ENCODE measurements at regions not wholly inside any gene's neighbourhood (a gene's known extent, or its start where the extent isn't known, plus 50 kb on each side); places are given as distances from the start of the nearest gene placed in this dataset.

DNA sequence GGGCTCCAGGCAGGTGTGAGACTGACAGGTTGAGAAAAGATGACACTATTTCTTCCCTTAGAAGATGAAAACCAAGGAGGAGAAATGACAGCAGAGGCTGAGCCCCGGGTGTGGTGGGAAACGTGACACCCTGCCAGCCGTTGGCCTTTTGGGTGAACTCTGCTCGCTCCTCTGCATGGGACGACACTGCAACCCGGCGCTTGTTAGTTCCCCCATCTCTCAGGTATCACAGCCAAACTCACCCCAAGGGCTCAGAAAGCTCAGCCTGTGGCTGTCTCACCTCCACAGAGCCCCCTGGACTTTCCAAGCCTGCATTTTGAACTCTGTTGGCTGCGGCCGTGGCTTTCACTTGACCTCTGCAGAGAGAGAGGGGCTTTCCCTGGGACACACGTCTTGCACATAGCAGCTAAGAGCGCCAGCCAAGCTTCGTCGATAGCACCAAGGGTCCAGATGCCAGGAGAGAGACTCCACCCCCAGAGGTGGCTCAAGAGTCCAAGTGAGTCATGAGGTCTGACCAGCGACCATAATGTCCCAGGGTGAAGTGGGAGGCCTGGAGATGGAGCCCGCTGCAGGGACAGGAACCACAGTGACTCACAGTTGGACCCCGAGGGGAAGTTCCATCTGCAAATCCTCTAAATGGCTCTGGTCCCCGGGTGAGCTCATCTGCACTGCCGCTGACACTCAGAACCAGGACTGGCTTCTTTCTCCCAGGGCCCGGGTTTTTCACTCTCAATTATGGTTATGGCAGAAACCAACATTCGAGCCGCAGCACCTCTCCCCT, 301.9 kb downstream of the SOX9 start:
- Histone ChIP-seq H2AFZ (no peak overlapping the region), H3F3A (replicated peaks; ENCODE audit: low read depth) (no peaks in the 10 kb centered on the region), H3K27ac (ENCODE audit: low read depth) (no peak overlapping the region), H4K20me1 (replicated peaks; ENCODE audit: insufficient read depth) (no peaks in the 10 kb centered on the region), H3K9me2 (ENCODE audit: insufficient read depth) (no peaks in the 10 kb centered on the region), H3K36me3 (ENCODE audit: insufficient read depth) (no peaks in the 10 kb centered on the region), H3K79me2 (replicated peaks; ENCODE audit: insufficient read depth) (no peaks in the 10 kb centered on the region), H3K4me1 (ENCODE audit: insufficient read depth) (no peaks in the 10 kb centered on the region), H3K27me3 (ENCODE audit: insufficient read depth) (no peaks in the 10 kb centered on the region), H3K4me2 (no peak overlapping the region), H3K4me3 (no peak overlapping the region)
- Mint-ChIP-seq H3K9me3 (peaks cover 13% of the 10 kb centered on the region), H3K27ac (no peak overlapping the region), H3K4me1 (peaks cover 8% of the 10 kb centered on the region), H3K4me3 (no peak overlapping the region), H3K27me3 (ENCODE audit: insufficient read depth, low read depth, poor library complexity) (peaks cover 2% of the 10 kb centered on the region), H3K36me3 (ENCODE audit: low read depth) (peaks cover 10% of the 10 kb centered on the region)
- ATAC-seq (peak; percentile 36; the same call in 2 of the 3 replicates), DNase-seq (ENCODE audit: low spot score) (no peak)
- TF ChIP-seq JUNB (IDR thresholded peaks at IDR 0.05; ENCODE audit: unreplicated experiment) = no peak
- TF ChIP-seq POLR2AphosphoS5 (IDR thresholded peaks at IDR 0.05; ENCODE audit: low read depth) = no peak

DNA sequence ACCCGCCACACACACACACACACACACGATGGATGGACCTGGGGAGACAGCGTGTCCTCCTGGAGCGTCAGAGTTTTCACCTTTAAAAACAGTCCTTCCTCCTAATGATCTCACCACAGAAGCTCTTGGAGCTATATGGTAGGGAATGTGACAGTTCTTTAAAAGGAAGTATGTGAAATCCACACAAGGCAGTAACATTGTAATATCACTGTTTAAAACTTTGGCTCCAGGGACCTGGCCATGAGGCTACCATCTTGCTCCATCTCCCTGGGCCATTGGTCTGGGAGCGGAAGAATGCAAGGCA, 302.4 kb downstream of the SOX9 start:
- Mint-ChIP-seq H3K27me3 (ENCODE audit: insufficient read depth, low read depth, poor library complexity) (peaks cover 2% of the 10 kb centered on the region), H3K4me3 (no peak overlapping the region), H3K9me3 (peaks cover 9% of the 10 kb centered on the region), H3K4me1 (peaks cover 8% of the 10 kb centered on the region), H3K36me3 (ENCODE audit: low read depth) (peaks cover 7% of the 10 kb centered on the region), H3K27ac (no peak overlapping the region)
- no peak overlapping the region for H3K4me3 ChIP-seq
- H2AFZ ChIP-seq = no peak overlapping the region
- DNase-seq (ENCODE audit: low spot score) (no peak), ATAC-seq (no peak)
- H3K79me2 ChIP-seq (replicated peaks; ENCODE audit: insufficient read depth) = no peaks in the 10 kb centered on the region
- H3K36me3 ChIP-seq (ENCODE audit: insufficient read depth) = no peaks in the 10 kb centered on the region
- H3K4me1 ChIP-seq (ENCODE audit: insufficient read depth) = no peaks in the 10 kb centered on the region
- no peaks in the 10 kb centered on the region for H3K27me3 ChIP-seq (ENCODE audit: insufficient read depth)
- H3K27ac ChIP-seq (ENCODE audit: low read depth) = no peak overlapping the region
- no peak overlapping the region for H3K4me2 ChIP-seq
- no peaks in the 10 kb centered on the region for H4K20me1 ChIP-seq (replicated peaks; ENCODE audit: insufficient read depth)
- no peaks in the 10 kb centered on the region for H3K9me2 ChIP-seq (ENCODE audit: insufficient read depth)
- no peaks in the 10 kb centered on the region for H3F3A ChIP-seq (replicated peaks; ENCODE audit: low read depth)
- TF ChIP-seq NANOG (IDR thresholded peaks at IDR 0.05; ENCODE audit: borderline replicate concordance) = no peak
- TF ChIP-seq, protein P1, sequence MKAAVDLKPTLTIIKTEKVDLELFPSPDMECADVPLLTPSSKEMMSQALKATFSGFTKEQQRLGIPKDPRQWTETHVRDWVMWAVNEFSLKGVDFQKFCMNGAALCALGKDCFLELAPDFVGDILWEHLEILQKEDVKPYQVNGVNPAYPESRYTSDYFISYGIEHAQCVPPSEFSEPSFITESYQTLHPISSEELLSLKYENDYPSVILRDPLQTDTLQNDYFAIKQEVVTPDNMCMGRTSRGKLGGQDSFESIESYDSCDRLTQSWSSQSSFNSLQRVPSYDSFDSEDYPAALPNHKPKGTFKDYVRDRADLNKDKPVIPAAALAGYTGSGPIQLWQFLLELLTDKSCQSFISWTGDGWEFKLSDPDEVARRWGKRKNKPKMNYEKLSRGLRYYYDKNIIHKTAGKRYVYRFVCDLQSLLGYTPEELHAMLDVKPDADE (IDR thresholded peaks at IDR 0.05) = no peak
- no peak for TF ChIP-seq EZH2 (IDR thresholded peaks at IDR 0.05; ENCODE audit: low read depth, unreplicated experiment)
- TF ChIP-seq EZH2phosphoT487 (IDR thresholded peaks at IDR 0.05; ENCODE audit: unreplicated experiment) = no peak
- TF ChIP-seq STAT1 (IDR thresholded peaks at IDR 0.05; ENCODE audit: unreplicated experiment) = no peak
- TF ChIP-seq, protein P2, sequence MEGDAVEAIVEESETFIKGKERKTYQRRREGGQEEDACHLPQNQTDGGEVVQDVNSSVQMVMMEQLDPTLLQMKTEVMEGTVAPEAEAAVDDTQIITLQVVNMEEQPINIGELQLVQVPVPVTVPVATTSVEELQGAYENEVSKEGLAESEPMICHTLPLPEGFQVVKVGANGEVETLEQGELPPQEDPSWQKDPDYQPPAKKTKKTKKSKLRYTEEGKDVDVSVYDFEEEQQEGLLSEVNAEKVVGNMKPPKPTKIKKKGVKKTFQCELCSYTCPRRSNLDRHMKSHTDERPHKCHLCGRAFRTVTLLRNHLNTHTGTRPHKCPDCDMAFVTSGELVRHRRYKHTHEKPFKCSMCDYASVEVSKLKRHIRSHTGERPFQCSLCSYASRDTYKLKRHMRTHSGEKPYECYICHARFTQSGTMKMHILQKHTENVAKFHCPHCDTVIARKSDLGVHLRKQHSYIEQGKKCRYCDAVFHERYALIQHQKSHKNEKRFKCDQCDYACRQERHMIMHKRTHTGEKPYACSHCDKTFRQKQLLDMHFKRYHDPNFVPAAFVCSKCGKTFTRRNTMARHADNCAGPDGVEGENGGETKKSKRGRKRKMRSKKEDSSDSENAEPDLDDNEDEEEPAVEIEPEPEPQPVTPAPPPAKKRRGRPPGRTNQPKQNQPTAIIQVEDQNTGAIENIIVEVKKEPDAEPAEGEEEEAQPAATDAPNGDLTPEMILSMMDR (conservative IDR thresholded peaks at IDR 0.05; ENCODE audit: low read depth in 2 of 2) = no peak
- TF ChIP-seq JUNB (IDR thresholded peaks at IDR 0.05; ENCODE audit: unreplicated experiment) = no peak
- TF ChIP-seq, protein P3, sequence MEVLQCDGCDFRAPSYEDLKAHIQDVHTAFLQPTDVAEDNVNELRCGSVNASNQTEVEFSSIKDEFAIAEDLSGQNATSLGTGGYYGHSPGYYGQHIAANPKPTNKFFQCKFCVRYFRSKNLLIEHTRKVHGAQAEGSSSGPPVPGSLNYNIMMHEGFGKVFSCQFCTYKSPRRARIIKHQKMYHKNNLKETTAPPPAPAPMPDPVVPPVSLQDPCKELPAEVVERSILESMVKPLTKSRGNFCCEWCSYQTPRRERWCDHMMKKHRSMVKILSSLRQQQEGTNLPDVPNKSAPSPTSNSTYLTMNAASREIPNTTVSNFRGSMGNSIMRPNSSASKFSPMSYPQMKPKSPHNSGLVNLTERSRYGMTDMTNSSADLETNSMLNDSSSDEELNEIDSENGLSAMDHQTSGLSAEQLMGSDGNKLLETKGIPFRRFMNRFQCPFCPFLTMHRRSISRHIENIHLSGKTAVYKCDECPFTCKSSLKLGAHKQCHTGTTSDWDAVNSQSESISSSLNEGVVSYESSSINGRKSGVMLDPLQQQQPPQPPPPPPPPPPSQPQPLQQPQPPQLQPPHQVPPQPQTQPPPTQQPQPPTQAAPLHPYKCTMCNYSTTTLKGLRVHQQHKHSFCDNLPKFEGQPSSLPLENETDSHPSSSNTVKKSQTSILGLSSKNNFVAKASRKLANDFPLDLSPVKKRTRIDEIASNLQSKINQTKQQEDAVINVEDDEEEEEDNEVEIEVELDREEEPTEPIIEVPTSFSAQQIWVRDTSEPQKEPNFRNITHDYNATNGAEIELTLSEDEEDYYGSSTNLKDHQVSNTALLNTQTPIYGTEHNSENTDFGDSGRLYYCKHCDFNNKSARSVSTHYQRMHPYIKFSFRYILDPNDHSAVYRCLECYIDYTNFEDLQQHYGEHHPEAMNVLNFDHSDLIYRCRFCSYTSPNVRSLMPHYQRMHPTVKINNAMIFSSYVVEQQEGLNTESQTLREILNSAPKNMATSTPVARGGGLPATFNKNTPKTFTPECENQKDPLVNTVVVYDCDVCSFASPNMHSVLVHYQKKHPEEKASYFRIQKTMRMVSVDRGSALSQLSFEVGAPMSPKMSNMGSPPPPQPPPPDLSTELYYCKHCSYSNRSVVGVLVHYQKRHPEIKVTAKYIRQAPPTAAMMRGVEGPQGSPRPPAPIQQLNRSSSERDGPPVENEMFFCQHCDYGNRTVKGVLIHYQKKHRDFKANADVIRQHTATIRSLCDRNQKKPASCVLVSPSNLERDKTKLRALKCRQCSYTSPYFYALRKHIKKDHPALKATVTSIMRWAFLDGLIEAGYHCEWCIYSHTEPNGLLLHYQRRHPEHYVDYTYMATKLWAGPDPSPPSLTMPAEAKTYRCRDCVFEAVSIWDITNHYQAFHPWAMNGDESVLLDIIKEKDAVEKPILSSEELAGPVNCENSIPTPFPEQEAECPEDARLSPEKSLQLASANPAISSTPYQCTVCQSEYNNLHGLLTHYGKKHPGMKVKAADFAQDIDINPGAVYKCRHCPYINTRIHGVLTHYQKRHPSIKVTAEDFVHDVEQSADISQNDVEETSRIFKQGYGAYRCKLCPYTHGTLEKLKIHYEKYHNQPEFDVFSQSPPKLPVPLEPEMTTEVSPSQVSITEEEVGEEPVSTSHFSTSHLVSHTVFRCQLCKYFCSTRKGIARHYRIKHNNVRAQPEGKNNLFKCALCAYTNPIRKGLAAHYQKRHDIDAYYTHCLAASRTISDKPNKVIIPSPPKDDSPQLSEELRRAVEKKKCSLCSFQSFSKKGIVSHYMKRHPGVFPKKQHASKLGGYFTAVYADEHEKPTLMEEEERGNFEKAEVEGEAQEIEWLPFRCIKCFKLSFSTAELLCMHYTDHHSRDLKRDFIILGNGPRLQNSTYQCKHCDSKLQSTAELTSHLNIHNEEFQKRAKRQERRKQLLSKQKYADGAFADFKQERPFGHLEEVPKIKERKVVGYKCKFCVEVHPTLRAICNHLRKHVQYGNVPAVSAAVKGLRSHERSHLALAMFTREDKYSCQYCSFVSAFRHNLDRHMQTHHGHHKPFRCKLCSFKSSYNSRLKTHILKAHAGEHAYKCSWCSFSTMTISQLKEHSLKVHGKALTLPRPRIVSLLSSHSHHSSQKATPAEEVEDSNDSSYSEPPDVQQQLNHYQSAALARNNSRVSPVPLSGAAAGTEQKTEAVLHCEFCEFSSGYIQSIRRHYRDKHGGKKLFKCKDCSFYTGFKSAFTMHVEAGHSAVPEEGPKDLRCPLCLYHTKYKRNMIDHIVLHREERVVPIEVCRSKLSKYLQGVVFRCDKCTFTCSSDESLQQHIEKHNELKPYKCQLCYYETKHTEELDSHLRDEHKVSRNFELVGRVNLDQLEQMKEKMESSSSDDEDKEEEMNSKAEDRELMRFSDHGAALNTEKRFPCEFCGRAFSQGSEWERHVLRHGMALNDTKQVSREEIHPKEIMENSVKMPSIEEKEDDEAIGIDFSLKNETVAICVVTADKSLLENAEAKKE (CRISPR knock-in tag; IDR thresholded peaks at IDR 0.05) = no peak
- no peak for TF ChIP-seq POLR2AphosphoS5 (IDR thresholded peaks at IDR 0.05; ENCODE audit: low read depth)
- no peak for TF ChIP-seq ZNF331 (CRISPR knock-in tag; IDR thresholded peaks at IDR 0.05; ENCODE audit: low read depth)

Measured in GM23338 (cell line).